Stomach (tissue), 4 donors: ENCODE measurements at regions not wholly inside any gene's neighbourhood (a gene's known extent, or its start where the extent isn't known, plus 50 kb on each side); places are given as distances from the start of the nearest gene placed in this dataset.

Source experiments
- EP300 ChIP-seq: sonication (generic); formaldehyde crosslinking; IDR thresholded peaks from one replicate; pipeline ENCODE4 v1.6.1; 2017; ENCODE audit warnings: antibody characterized with exemption
- POLR2A ChIP-seq, 4 donors: fragments of 450-650 bp; IDR thresholded peaks; one replicate each; pipeline ENCODE4 v1.6.1; 2016; ENCODE audit warnings: antibody characterized with exemption in 4 of 4, control low read depth in 2 of 4, mild to moderate bottlenecking in 1 of 4, moderate library complexity in 1 of 4
- POLR2AphosphoS5 ChIP-seq, 3 donors: sonication (generic); formaldehyde crosslinking; IDR thresholded peaks; one replicate each; pipeline ENCODE4 v1.6.1; 2016; ENCODE audit warnings: antibody characterized with exemption in 3 of 3
- TF ChIP-seq, protein P1 (sequence below), 7 experiments: fragments of 450-650 bp in 4 of 7; fragments of 200-600 bp in 3 of 7; sonication (generic) in 3 of 7; IDR thresholded peaks; one replicate each; pipeline ENCODE4 v1.5.1; 2016 to 2019; ENCODE audit warnings: antibody characterized with exemption in 7 of 7, control low read depth in 2 of 7, mild to moderate bottlenecking in 1 of 7

DNA sequence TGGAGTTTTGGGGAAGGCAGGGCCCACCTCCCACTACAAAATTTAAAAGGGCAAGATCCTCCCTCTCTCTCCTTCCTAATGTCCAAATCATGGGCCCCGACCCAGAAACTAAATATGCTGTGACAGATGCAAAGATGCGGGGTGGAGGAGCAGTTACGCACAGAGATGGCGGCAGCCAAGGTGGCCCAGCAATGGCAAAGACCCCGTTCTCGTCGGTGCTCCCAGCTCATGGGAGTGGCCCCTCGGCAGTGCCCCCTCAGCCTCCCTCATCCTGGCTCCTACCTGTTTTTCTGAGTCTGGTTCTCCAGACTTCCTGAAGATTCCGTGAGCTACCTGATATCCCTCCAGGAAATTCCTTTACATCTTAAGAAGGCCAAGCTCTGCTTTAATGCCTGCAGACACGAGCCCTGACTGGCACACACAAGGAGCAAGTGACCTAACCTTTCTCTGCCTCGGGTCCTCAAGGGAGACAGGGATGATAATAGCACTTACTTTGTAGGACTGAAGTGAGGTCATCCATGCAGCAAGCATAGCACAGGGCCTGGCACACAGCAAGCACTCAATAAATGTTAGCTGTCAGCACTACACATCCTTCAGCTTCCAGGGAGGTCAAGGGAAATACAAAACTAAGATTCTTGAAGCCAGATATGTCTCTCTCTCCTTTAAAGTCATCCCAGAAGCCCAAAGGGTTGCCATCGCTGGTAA, 103.5 kb downstream of the LSM3 start:
- TF ChIP-seq, protein P1, sequence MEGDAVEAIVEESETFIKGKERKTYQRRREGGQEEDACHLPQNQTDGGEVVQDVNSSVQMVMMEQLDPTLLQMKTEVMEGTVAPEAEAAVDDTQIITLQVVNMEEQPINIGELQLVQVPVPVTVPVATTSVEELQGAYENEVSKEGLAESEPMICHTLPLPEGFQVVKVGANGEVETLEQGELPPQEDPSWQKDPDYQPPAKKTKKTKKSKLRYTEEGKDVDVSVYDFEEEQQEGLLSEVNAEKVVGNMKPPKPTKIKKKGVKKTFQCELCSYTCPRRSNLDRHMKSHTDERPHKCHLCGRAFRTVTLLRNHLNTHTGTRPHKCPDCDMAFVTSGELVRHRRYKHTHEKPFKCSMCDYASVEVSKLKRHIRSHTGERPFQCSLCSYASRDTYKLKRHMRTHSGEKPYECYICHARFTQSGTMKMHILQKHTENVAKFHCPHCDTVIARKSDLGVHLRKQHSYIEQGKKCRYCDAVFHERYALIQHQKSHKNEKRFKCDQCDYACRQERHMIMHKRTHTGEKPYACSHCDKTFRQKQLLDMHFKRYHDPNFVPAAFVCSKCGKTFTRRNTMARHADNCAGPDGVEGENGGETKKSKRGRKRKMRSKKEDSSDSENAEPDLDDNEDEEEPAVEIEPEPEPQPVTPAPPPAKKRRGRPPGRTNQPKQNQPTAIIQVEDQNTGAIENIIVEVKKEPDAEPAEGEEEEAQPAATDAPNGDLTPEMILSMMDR (IDR thresholded peaks at IDR 0.05): no peak
- TF ChIP-seq EP300 (no peak), POLR2A (IDR thresholded peaks at IDR 0.05) (no peak), POLR2AphosphoS5 (IDR thresholded peaks at IDR 0.05) (no peak)
